ENCODE measurements at regions not wholly inside any gene's neighbourhood (a gene's known extent, or its start where the extent isn't known, plus 50 kb on each side); places are given as distances from the start of the nearest gene placed in this dataset.

GRCh38 chr1:47643306-47644211 is 205.7 kb downstream of the FOXD2 start:
- no peak for TF ChIP-seq POLR2AphosphoS5 (IDR thresholded peaks at IDR 0.05; ENCODE audit: low read depth, low read length)
- TF ChIP-seq, protein P1, sequence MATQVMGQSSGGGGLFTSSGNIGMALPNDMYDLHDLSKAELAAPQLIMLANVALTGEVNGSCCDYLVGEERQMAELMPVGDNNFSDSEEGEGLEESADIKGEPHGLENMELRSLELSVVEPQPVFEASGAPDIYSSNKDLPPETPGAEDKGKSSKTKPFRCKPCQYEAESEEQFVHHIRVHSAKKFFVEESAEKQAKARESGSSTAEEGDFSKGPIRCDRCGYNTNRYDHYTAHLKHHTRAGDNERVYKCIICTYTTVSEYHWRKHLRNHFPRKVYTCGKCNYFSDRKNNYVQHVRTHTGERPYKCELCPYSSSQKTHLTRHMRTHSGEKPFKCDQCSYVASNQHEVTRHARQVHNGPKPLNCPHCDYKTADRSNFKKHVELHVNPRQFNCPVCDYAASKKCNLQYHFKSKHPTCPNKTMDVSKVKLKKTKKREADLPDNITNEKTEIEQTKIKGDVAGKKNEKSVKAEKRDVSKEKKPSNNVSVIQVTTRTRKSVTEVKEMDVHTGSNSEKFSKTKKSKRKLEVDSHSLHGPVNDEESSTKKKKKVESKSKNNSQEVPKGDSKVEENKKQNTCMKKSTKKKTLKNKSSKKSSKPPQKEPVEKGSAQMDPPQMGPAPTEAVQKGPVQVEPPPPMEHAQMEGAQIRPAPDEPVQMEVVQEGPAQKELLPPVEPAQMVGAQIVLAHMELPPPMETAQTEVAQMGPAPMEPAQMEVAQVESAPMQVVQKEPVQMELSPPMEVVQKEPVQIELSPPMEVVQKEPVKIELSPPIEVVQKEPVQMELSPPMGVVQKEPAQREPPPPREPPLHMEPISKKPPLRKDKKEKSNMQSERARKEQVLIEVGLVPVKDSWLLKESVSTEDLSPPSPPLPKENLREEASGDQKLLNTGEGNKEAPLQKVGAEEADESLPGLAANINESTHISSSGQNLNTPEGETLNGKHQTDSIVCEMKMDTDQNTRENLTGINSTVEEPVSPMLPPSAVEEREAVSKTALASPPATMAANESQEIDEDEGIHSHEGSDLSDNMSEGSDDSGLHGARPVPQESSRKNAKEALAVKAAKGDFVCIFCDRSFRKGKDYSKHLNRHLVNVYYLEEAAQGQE (IDR thresholded peaks at IDR 0.05; ENCODE audit: insufficient read depth in 1 of 2, low read depth in 2 of 2, low read length in 2 of 2): no peak
